Type B pancreatic cell (in vitro differentiated cells): ENCODE measurements at regions not wholly inside any gene's neighbourhood (a gene's known extent, or its start where the extent isn't known, plus 50 kb on each side); places are given as distances from the start of the nearest gene placed in this dataset.

Experiments used
- DNase-seq: peaks from one replicate; pipeline ENCODE4 v3.0.0; 2021; ENCODE audit warnings: mixed read lengths; ENCODE audit not compliant: unreplicated experiment; ENCODE audit errors: extremely low spot score
- H3K27ac Mint-ChIP-seq: 2 replicates; pipeline ENCODE4 v1.8.0; 2021; ENCODE audit warnings: mild to moderate bottlenecking, mixed read lengths
- H3K27me3 Mint-ChIP-seq: 2 replicates; pipeline ENCODE4 v1.8.0; 2021; ENCODE audit warnings: mixed read lengths
- H3K36me3 Mint-ChIP-seq: 2 replicates; pipeline ENCODE4 v1.8.0; 2021; ENCODE audit warnings: mixed read lengths
- H3K4me1 Mint-ChIP-seq: one replicate; pipeline ENCODE4 v1.8.0; 2021; ENCODE audit warnings: mixed read lengths; ENCODE audit not compliant: unreplicated experiment
- H3K4me3 Mint-ChIP-seq: 2 replicates; pipeline ENCODE4 v1.8.0; 2021; ENCODE audit warnings: mild to moderate bottlenecking, mixed read lengths
- H3K9me3 Mint-ChIP-seq: 2 replicates; pipeline ENCODE4 v1.8.0; 2021; ENCODE audit warnings: mixed read lengths
- CTCF ChIP-seq: fragments of 200-600 bp; sonication (generic); conservative IDR thresholded peaks from 2 replicates; pipeline ENCODE4 v1.5.0; 2021; ENCODE audit warnings: antibody characterized with exemption, mild to moderate bottlenecking

- DNase-seq: no peak
- H3K27ac Mint-ChIP-seq: no peak overlapping the region
- H3K9me3 Mint-ChIP-seq: no peaks in the 10 kb centered on the region
- peaks cover 4% of the 10 kb centered on the region for H3K27me3 Mint-ChIP-seq
- TF ChIP-seq CTCF: no peak
- no peaks in the 10 kb centered on the region for H3K4me1 Mint-ChIP-seq
- no peaks in the 10 kb centered on the region for H3K36me3 Mint-ChIP-seq
- H3K4me3 Mint-ChIP-seq: no peak overlapping the region
These were observed 1252.3 kb upstream of the SEL1L start for GRCh38 chr14:82785756-82786482.

GRCh38 chr14:82786483-82786880, 1252.8 kb upstream of the SEL1L start:
- Mint-ChIP-seq H3K36me3 (no peaks in the 10 kb centered on the region), H3K9me3 (no peaks in the 10 kb centered on the region), H3K27me3 (peaks cover 4% of the 10 kb centered on the region), H3K27ac (no peak overlapping the region), H3K4me1 (no peaks in the 10 kb centered on the region), H3K4me3 (no peak overlapping the region)
- no peak for DNase-seq
- no peak for TF ChIP-seq CTCF

GRCh38 chr14:82796086-82796485, 1262.4 kb upstream of the SEL1L start:
- Mint-ChIP-seq H3K36me3 (no peaks in the 10 kb centered on the region), H3K9me3 (no peaks in the 10 kb centered on the region), H3K4me1 (peaks cover 8% of the 10 kb centered on the region), H3K4me3 (no peak overlapping the region), H3K27ac (no peak overlapping the region), H3K27me3 (no peaks in the 10 kb centered on the region)
- DNase-seq: no peak
- no peak for TF ChIP-seq CTCF

GRCh38 chr14:82798276-82798675, 1264.6 kb upstream of the SEL1L start:
- H3K4me3 Mint-ChIP-seq: no peak overlapping the region
- no peak for TF ChIP-seq CTCF
- H3K4me1 Mint-ChIP-seq: peaks cover 8% of the 10 kb centered on the region
- no peaks in the 10 kb centered on the region for H3K27me3 Mint-ChIP-seq
- H3K27ac Mint-ChIP-seq: no peak overlapping the region
- no peaks in the 10 kb centered on the region for H3K9me3 Mint-ChIP-seq
- DNase-seq: no peak
- no peaks in the 10 kb centered on the region for H3K36me3 Mint-ChIP-seq

- TF ChIP-seq CTCF: no peak
- no peak overlapping the region for H3K4me3 Mint-ChIP-seq
- no peak overlapping the region for H3K27ac Mint-ChIP-seq
- no peak for DNase-seq
- no peaks in the 10 kb centered on the region for H3K9me3 Mint-ChIP-seq
- no peaks in the 10 kb centered on the region for H3K36me3 Mint-ChIP-seq
- no peaks in the 10 kb centered on the region for H3K4me1 Mint-ChIP-seq
- H3K27me3 Mint-ChIP-seq: peaks cover 15% of the 10 kb centered on the region
These were observed 1272.5 kb upstream of the SEL1L start for GRCh38 chr14:82805892-82806825.
